ENCODE measurements at regions not wholly inside any gene's neighbourhood (a gene's known extent, or its start where the extent isn't known, plus 50 kb on each side); places are given as distances from the start of the nearest gene placed in this dataset.

DNA sequence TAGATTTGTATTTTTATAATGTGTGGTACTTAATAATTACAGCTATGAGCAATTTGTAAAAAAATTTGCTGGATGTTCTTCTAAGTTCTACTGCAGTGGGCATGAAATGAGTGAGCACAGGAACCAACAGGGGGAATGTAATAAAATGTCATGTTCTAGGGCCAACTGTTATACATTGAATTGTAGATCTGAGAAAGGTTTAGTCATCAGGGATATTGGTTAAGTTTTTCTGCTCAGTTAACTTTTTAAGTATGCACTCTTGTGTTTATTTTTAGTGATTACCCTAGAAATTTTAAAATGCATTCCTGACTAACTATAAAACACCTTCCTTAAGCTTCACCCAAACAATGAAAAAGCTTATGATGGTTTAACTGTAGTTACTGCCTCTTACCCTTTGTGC lies 101.8 kb downstream of the CAND1 start:
- TF ChIP-seq ZNF70 (CRISPR knock-in tag; IDR thresholded peaks at IDR 0.05) (no peak), CSDC2 (CRISPR knock-in tag; IDR thresholded peaks at IDR 0.05) (no peak), PPARA (CRISPR knock-in tag; IDR thresholded peaks at IDR 0.05; ENCODE audit: borderline replicate concordance) (no peak), ESRRG (CRISPR knock-in tag; IDR thresholded peaks at IDR 0.05) (no peak)
- no peak for ATAC-seq

DNA sequence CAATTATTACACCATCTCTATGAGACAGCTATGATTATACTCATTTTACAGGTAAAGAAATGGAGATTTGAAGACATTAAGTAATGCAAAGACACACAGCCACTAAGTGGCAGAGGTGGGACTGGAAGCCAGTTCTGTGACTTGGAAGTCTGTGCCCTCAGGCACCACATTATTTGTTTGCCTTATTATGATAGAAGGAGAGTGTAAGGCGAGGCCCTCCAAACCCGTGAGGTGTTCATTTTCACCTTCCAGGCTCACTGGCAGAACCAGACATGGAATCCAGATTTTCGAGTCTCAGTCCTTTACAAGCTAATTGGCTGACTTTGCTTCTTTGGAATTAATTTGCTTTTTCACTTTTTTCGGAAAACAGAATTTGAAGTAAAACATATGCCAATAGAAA lies 107.9 kb downstream of the CAND1 start:
- ATAC-seq: no peak
- TF ChIP-seq, protein P1, sequence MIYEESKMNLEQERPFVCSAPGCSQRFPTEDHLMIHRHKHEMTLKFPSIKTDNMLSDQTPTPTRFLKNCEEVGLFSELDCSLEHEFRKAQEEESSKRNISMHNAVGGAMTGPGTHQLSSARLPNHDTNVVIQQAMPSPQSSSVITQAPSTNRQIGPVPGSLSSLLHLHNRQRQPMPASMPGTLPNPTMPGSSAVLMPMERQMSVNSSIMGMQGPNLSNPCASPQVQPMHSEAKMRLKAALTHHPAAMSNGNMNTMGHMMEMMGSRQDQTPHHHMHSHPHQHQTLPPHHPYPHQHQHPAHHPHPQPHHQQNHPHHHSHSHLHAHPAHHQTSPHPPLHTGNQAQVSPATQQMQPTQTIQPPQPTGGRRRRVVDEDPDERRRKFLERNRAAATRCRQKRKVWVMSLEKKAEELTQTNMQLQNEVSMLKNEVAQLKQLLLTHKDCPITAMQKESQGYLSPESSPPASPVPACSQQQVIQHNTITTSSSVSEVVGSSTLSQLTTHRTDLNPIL (CRISPR knock-in tag; IDR thresholded peaks at IDR 0.05; ENCODE audit: low read depth): no peak

DNA sequence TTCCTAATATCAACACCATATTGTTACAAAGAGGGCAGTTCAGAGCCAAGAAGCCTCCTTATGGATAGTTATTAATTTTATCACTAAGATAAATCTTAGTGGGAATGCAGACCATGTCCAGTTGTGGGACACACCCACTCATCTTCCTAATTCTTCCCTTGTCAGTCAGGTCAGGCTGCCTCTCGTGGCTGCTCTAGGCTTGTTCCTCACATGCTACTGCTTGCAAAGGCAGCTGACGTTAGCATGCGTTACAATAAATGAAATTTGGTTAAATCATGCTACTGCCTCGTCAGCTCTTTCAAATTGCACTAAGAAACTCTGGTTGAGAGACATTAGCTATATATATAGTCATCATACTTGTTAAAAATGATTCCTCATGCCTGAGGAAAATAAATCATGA lies 108.4 kb downstream of the CAND1 start:
- TF ChIP-seq SNAI2 (CRISPR knock-in tag; IDR thresholded peaks at IDR 0.05) (no peak), TCF4 (CRISPR knock-in tag; IDR thresholded peaks at IDR 0.05; ENCODE audit: borderline replicate concordance) (no peak), OSR1 (CRISPR knock-in tag; IDR thresholded peaks at IDR 0.05) (no peak), ZNF8 (CRISPR knock-in tag; IDR thresholded peaks at IDR 0.05) (no peak), POU6F1 (CRISPR knock-in tag; IDR thresholded peaks at IDR 0.05; ENCODE audit: borderline replicate concordance, low read depth) (no peak), BACH2 (CRISPR knock-in tag; IDR thresholded peaks at IDR 0.05; ENCODE audit: borderline replicate concordance) (no peak), ESRRG (CRISPR knock-in tag; IDR thresholded peaks at IDR 0.05) (no peak), CSDC2 (CRISPR knock-in tag; IDR thresholded peaks at IDR 0.05) (no peak), ZFP30 (CRISPR knock-in tag; IDR thresholded peaks at IDR 0.05) (no peak), RARB (CRISPR knock-in tag; IDR thresholded peaks at IDR 0.05) (no peak), GLIS3 (CRISPR knock-in tag; IDR thresholded peaks at IDR 0.05) (no peak), ZFP3 (CRISPR knock-in tag; IDR thresholded peaks at IDR 0.05) (no peak), ZNF565 (CRISPR knock-in tag; conservative IDR thresholded peaks at IDR 0.05; ENCODE audit: low read depth) (no peak), TOX (CRISPR knock-in tag; IDR thresholded peaks at IDR 0.05; ENCODE audit: borderline replicate concordance) (no peak)
- TF ChIP-seq, protein P2, sequence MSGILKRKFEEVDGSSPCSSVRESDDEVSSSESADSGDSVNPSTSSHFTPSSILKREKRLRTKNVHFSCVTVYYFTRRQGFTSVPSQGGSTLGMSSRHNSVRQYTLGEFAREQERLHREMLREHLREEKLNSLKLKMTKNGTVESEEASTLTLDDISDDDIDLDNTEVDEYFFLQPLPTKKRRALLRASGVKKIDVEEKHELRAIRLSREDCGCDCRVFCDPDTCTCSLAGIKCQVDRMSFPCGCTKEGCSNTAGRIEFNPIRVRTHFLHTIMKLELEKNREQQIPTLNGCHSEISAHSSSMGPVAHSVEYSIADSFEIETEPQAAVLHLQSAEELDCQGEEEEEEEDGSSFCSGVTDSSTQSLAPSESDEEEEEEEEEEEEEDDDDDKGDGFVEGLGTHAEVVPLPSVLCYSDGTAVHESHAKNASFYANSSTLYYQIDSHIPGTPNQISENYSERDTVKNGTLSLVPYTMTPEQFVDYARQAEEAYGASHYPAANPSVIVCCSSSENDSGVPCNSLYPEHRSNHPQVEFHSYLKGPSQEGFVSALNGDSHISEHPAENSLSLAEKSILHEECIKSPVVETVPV (CRISPR knock-in tag; IDR thresholded peaks at IDR 0.05): no peak
- TF ChIP-seq, protein P3, sequence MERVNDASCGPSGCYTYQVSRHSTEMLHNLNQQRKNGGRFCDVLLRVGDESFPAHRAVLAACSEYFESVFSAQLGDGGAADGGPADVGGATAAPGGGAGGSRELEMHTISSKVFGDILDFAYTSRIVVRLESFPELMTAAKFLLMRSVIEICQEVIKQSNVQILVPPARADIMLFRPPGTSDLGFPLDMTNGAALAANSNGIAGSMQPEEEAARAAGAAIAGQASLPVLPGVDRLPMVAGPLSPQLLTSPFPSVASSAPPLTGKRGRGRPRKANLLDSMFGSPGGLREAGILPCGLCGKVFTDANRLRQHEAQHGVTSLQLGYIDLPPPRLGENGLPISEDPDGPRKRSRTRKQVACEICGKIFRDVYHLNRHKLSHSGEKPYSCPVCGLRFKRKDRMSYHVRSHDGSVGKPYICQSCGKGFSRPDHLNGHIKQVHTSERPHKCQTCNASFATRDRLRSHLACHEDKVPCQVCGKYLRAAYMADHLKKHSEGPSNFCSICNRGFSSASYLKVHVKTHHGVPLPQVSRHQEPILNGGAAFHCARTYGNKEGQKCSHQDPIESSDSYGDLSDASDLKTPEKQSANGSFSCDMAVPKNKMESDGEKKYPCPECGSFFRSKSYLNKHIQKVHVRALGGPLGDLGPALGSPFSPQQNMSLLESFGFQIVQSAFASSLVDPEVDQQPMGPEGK (CRISPR knock-in tag; IDR thresholded peaks at IDR 0.05; ENCODE audit: borderline replicate concordance): no peak
- no peak for ATAC-seq

- ATAC-seq: no peak
- TF ChIP-seq, protein P4, sequence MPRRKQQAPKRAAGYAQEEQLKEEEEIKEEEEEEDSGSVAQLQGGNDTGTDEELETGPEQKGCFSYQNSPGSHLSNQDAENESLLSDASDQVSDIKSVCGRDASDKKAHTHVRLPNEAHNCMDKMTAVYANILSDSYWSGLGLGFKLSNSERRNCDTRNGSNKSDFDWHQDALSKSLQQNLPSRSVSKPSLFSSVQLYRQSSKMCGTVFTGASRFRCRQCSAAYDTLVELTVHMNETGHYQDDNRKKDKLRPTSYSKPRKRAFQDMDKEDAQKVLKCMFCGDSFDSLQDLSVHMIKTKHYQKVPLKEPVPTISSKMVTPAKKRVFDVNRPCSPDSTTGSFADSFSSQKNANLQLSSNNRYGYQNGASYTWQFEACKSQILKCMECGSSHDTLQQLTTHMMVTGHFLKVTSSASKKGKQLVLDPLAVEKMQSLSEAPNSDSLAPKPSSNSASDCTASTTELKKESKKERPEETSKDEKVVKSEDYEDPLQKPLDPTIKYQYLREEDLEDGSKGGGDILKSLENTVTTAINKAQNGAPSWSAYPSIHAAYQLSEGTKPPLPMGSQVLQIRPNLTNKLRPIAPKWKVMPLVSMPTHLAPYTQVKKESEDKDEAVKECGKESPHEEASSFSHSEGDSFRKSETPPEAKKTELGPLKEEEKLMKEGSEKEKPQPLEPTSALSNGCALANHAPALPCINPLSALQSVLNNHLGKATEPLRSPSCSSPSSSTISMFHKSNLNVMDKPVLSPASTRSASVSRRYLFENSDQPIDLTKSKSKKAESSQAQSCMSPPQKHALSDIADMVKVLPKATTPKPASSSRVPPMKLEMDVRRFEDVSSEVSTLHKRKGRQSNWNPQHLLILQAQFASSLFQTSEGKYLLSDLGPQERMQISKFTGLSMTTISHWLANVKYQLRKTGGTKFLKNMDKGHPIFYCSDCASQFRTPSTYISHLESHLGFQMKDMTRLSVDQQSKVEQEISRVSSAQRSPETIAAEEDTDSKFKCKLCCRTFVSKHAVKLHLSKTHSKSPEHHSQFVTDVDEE (CRISPR knock-in tag; IDR thresholded peaks at IDR 0.05): no peak
- TF ChIP-seq, protein P2 (CRISPR knock-in tag; IDR thresholded peaks at IDR 0.05): no peak
- TF ChIP-seq ZNF70 (CRISPR knock-in tag; IDR thresholded peaks at IDR 0.05): no peak
- TF ChIP-seq, protein P1 (CRISPR knock-in tag; IDR thresholded peaks at IDR 0.05; ENCODE audit: low read depth): no peak
- TF ChIP-seq ZC3H10 (CRISPR knock-in tag; IDR thresholded peaks at IDR 0.05): no peak
Measured at GRCh38 chr12:67382241-67382871, 113.2 kb downstream of the CAND1 start.

Data from SK-N-SH treated with all-trans-retinoic acid at 6 μM for 48 hours (cell line).